ENCODE measurements at regions not wholly inside any gene's neighbourhood (a gene's known extent, or its start where the extent isn't known, plus 50 kb on each side); places are given as distances from the start of the nearest gene placed in this dataset.

- H3K9me3 ChIP-seq = no peaks in the 10 kb centered on the region
- H3K4me3 ChIP-seq = no peak overlapping the region
- no peaks in the 10 kb centered on the region for H3K36me3 ChIP-seq
- no peaks in the 10 kb centered on the region for H3K27me3 ChIP-seq
- TF ChIP-seq CTCF (IDR thresholded peaks at IDR 0.05) = no peak
- H3K27ac ChIP-seq = no peak overlapping the region
- ATAC-seq (no peak), DNase-seq (no peak)
- intact Hi-C loops (cut with DNase I) = no loop called here
- H3K4me1 ChIP-seq = no peaks in the 10 kb centered on the region
Observed at GRCh38 chr3:44080474-44081072, 161.1 kb upstream of the TOPAZ1 start.

GRCh38 chr3:44090036-44090435, 151.7 kb upstream of the TOPAZ1 start:
- ATAC-seq (no peak), DNase-seq (no peak)
- no peak overlapping the region for H3K27ac ChIP-seq
- no peaks in the 10 kb centered on the region for H3K4me1 ChIP-seq
- intact Hi-C loops (cut with DNase I) = no loop called here
- no peak overlapping the region for H3K4me3 ChIP-seq
- no peaks in the 10 kb centered on the region for H3K36me3 ChIP-seq
- no peak for TF ChIP-seq CTCF (IDR thresholded peaks at IDR 0.05)
- no peaks in the 10 kb centered on the region for H3K9me3 ChIP-seq
- H3K27me3 ChIP-seq = no peaks in the 10 kb centered on the region

- Histone ChIP-seq H3K9me3 (no peaks in the 10 kb centered on the region), H3K27me3 (no peaks in the 10 kb centered on the region), H3K36me3 (no peaks in the 10 kb centered on the region), H3K4me3 (no peak overlapping the region), H3K27ac (no peak overlapping the region), H3K4me1 (no peaks in the 10 kb centered on the region)
- no peak for DNase-seq
- intact Hi-C loops (cut with DNase I) = no loop called here
- no peak for ATAC-seq
- no peak for TF ChIP-seq CTCF (IDR thresholded peaks at IDR 0.05)
Observed at GRCh38 chr3:44092497-44092896, 149.2 kb upstream of the TOPAZ1 start.

GRCh38 chr3:44093531-44093930, 148.2 kb upstream of the TOPAZ1 start:
- Histone ChIP-seq H3K36me3 (no peaks in the 10 kb centered on the region), H3K9me3 (no peaks in the 10 kb centered on the region), H3K27ac (no peak overlapping the region), H3K27me3 (no peaks in the 10 kb centered on the region), H3K4me1 (no peaks in the 10 kb centered on the region), H3K4me3 (no peak overlapping the region)
- no peak for TF ChIP-seq CTCF (IDR thresholded peaks at IDR 0.05)
- ATAC-seq (no peak), DNase-seq (no peak)
- intact Hi-C loops (cut with DNase I) = no loop called here

GRCh38 chr3:44098656-44099415, 142.8 kb upstream of the TOPAZ1 start:
- intact Hi-C loops (cut with DNase I) = no loop called here
- DNase-seq = no peak
- no peak for TF ChIP-seq CTCF (IDR thresholded peaks at IDR 0.05)
- Histone ChIP-seq H3K27ac (no peak overlapping the region), H3K4me3 (no peak overlapping the region), H3K4me1 (no peaks in the 10 kb centered on the region), H3K9me3 (no peaks in the 10 kb centered on the region), H3K27me3 (peaks cover 5% of the 10 kb centered on the region), H3K36me3 (no peaks in the 10 kb centered on the region)
- no peak for ATAC-seq
